MV-4-11 (cell line): ENCODE measurements at regions not wholly inside any gene's neighbourhood (a gene's known extent, or its start where the extent isn't known, plus 50 kb on each side); places are given as distances from the start of the nearest gene placed in this dataset.

Experiments
- DNase-seq: peaks from one replicate; lab custom pipeline; 2025; lab: John Stamatoyannopoulos, UW

- no peak for DNase-seq
Measured at GRCh38 chr4:34010751-34011519, 2233.4 kb downstream of the ARAP2 start.

- DNase-seq, result no peak
Measured at GRCh38 chr4:34035225-34035624, 2209.1 kb downstream of the ARAP2 start.

DNA sequence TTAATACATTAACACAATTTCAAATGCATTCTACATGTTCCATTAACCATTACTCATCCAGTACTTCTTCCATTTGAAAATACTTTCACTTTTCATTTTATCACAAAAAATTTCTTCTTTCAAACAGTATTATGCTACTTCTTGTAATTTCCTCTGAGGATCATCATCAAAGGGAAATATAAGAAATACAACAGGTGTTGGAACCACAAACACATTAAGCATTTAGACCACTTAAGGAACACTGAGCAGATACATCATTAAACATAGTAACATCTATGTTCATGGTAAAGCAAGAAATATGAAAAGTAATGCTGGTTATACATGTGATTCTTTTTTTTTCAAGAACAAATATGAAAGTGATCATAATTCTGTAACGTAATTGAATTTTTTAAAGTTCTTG, 2207.0 kb downstream of the ARAP2 start:
- DNase-seq, result no peak

- no peak for DNase-seq
Measured at GRCh38 chr4:34039766-34040165, 2204.5 kb downstream of the ARAP2 start.

DNA sequence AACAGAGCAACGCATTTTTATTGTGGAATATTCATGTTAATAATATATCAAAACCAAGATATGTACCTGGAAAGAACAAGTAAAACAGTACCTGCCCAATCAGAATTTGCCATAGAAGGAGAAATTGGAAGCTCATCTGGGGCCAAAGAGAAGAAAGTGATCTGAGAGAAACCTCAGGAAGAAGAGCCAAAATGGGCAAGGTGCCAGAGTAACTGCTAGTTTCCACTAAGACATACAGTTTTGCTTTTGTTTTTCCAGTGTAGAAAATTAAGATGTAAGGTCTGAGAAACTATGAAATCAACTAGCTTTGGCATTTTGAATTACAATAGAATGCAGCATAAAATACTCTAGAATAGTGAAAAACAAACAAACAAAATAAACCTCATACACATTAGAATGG, 2201.2 kb downstream of the ARAP2 start:
- DNase-seq, result no peak

DNA sequence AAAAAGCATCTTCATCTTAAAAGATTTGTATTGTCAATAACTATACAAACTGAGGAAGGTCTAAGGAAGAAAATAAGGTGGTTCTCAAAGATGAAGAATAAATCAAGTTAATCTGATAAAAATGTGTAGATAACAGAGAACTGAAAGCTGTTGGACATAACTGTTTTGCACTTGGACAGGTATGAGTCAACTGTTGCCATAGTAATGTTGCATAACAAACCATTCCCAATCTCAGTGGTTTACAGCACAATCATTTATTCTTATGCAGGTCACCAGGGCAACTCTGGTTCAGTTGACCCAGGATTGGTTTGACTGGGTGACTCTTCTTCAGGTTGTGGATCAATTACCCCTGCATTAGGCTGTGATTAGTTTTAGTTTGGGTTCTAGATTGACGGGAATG, 2197.7 kb downstream of the ARAP2 start:
- peak; percentile 42 for DNase-seq

DNA sequence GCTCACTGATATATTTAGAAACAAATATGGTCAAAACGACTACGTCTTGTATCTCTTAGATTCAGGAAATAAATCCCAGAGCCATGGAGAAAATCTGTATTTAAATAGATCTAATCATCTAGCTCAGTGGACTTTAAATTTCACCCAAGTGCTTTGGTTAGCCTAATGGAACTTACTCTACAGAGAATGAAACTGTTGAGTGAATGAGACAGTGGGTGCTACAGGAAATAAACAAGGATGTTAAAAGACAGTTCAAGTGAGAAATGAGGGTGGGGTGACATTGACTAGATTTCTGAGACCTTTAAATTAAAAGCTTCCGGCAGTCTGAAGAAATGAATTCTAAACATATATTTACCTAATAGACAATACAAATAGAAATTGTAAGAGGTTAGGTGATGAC, 2197.0 kb downstream of the ARAP2 start:
- no peak for DNase-seq

- no peak for DNase-seq
Measured at GRCh38 chr4:34066126-34066525, 2178.2 kb downstream of the ARAP2 start.

DNA sequence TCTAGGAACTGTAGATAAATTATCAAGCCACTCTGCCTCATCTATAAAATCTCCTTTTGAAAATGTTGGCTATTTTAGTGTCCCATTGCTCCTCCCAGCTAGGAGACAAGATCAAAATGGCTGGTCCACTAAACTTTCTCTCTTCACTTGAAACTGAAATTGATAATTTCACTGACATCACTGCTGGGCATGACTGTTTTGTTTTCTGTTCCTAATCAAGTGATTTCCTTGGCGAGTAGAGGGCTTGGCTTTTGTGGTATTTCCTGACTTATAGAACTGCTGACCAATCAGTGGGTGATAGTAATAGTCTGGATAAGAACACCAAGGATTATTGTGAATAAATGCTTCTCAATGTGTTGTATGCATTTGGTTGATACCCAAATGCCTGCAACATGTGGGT, 2152.9 kb downstream of the ARAP2 start:
- no peak for DNase-seq

DNA sequence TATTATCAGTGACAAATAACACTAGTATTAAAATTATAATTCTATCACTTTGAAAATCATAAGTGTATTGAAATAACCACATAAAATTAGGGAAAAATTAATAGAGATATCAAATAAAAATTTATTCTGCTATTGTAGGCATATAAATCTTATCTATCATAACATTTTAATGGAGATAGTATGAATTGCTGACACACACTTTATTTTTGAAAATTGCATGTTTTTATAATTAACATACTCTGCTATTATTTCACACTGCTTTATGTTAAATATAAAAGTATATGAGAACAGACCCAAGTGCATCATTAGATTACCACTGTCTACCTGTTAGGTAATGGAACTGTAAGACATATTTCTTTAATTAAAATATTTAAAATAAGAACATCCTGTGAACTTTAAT, 2150.2 kb downstream of the ARAP2 start:
- no peak for DNase-seq

DNA sequence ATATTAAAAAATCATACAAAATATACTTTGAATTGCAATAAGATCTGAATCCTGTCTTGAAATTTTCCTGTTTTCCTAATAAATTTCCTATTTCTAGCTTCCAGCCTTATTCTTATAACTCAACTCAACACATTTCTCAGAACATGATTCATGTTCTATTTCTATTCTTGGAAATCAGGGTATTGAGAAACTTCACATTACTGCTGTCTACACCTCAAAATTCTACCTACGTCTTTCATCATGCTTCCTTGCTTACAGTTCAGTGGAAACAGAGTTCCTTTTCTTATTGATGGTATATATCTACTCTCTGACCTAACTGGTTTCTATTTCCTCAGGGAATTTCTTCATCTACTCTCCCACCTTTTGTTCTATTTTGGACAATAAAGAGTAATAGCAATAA, 2139.0 kb downstream of the ARAP2 start:
- DNase-seq, result no peak

- DNase-seq, result peak; percentile 80
Measured at GRCh38 chr4:34108391-34108790, 2135.9 kb downstream of the ARAP2 start.

DNA sequence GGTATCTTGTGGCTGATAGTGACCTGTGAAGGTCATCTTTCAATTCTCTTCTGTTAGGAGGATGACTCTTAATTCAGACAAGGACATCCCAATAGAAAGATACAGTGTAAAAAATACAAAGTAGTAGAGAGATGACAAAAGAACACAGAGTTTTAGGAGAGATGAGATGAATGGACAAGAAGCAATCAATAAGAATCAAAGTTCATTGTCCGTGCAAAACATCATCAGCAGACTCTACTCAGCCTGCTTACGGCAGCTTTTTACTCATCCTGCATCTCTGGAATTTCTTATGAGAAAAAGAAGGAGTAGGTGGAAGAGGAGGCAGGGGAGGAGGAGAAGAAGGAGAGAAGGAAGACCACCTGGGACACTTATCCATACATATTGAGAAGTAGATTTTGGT, 2131.7 kb downstream of the ARAP2 start:
- DNase-seq, result no peak

GRCh38 chr4:34138385-34138784, 2105.9 kb downstream of the ARAP2 start:
- DNase-seq, result peak; percentile 5

- no peak for DNase-seq
Measured at GRCh38 chr4:34139346-34139745, 2105.0 kb downstream of the ARAP2 start.

DNA sequence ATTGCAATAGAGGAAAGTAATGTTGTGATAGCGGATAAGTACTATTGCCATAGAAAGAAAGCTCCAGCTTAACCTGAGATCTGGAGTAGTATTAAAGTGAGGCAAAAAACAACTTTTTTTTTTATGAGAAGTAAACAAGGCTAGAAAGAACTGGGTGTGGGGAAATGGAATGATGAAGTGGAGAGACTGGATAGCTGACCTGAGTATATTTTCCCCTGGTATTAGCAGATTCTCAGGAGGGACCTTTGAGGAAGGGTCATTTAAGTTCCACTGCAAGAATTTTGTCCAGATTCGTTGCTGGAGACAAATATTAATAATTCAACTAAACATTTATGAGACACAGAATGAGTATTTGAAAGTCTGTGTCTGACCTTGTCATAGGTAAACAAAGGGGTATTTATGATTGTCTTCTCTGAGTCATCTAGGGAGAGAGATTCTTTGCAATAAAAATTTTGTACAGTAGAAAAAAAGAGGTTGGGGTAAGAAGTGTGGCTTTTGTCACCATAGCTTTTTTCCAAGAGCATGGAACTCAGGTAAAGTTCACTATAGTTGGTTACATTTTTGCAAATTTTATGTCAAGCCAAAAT, 2095.9 kb downstream of the ARAP2 start:
- DNase-seq, result no peak

GRCh38 chr4:34157547-34157946, 2086.8 kb downstream of the ARAP2 start:
- no peak for DNase-seq

GRCh38 chr4:34158878-34159277, 2085.4 kb downstream of the ARAP2 start:
- no peak for DNase-seq

GRCh38 chr4:34170946-34171345, 2073.4 kb downstream of the ARAP2 start:
- DNase-seq, result no peak

GRCh38 chr4:34176609-34177008, 2067.7 kb downstream of the ARAP2 start:
- DNase-seq, result no peak

GRCh38 chr4:34178476-34178875, 2065.8 kb downstream of the ARAP2 start:
- DNase-seq, result no peak

DNA sequence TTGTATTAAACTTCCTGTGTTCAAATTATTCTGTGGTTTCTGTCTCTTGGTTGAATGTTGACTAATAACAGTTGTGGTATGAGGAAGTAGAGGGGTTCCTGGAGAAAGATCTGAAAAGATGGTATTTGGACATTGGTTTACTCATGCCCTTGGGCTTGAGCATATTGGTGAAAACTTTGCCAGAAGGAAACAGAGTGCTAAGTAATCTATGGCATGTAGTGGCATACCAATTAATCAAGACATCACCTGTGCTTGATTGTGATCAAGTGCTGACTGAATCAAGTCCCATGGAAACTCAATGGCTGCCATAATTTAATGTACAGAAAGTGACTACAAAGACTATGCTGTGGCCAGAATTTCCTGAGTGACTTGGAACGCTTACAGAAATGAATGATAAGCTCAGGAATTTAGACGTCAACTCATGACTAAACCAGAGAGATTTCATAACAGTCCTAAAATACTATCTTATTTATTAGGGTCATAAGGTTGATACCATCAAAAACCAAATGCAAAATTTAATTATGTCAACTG, 2062.9 kb downstream of the ARAP2 start:
- DNase-seq, result peak; percentile 62

DNA sequence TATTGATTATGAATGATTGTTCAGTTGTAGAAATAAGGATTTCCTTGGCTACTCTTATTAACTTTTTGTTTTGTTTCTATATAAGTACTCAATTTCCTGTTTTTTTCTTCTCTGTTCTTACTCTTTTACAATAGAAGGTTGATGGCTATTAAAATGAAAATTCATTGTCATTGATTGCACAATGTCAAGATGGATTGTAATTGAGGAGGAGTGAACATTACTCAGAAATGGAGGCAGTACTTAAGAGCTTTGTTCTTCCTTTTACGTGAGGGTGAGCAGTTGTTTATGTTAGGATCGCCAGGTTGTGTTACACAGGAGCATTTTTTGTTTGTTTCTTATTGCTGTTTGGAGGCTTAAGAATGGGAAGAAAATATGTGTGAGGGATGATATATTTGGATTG, 2062.4 kb downstream of the ARAP2 start:
- no peak for DNase-seq

DNA sequence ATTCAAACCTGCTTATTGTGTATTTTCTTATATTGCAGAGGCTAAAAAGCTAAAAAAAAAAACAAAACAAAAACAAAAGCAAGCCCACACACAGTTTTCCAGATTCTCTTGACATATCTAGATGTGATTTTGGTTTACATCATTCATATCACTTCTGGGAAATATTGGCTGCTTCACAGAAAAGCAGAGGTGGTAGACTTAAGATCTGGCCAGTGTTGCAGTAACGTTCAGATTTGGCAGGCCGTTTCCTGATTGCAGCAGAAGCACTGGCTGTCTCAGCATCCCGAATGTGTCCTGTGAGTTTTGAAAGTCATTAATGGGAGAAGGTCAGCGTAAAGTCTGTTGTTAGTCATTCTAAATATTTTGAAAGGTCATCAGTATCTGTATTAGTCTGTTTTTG, 2062.0 kb downstream of the ARAP2 start:
- no peak for DNase-seq
